SK-N-SH (cell line): ENCODE measurements at regions not wholly inside any gene's neighbourhood (a gene's known extent, or its start where the extent isn't known, plus 50 kb on each side); places are given as distances from the start of the nearest gene placed in this dataset.

ENCODE experiments used
- CTCF ChIA-PET: fragments of 300-600, 350-600 bp; formaldehyde crosslinking; extraction: SDS; loops from one replicate; lab custom pipeline; 2021; lab: Yijun Ruan, JAX
- POLR2A ChIA-PET: fragments of 350-600 bp; sonication (Branson Sonifier 250); formaldehyde crosslinking; extraction: SDS; loops from one replicate; lab custom pipeline; 2020; ENCODE audit warnings: antibody characterized with exemption, inconsistent platforms; lab: Yijun Ruan, JAX
- DNase-seq: peaks from one replicate; pipeline ENCODE4 v3.0.0; 2012
- H2AFZ ChIP-seq: fragments of 200-600 bp; sonication (generic); 2 replicates; pipeline ENCODE4 v1.8.1; 2016; ENCODE audit warnings: antibody characterized with exemption, mild to moderate bottlenecking, low read depth
- H3F3A ChIP-seq: fragments of 200-600 bp; sonication (generic); replicated peaks from 2 replicates; pipeline ENCODE3; 2016; ENCODE audit warnings: antibody characterized with exemption, mild to moderate bottlenecking; ENCODE audit not compliant: insufficient read depth
- H3K27ac ChIP-seq, 2 experiments: fragments of 200-500 bp in 1 of 2; fragments of 200-600 bp in 1 of 2; sonication (Bioruptor generic) in 1 of 2; sonication (generic), shearing (Covaris generic) in 1 of 2; 2 replicates each; pipeline versions ENCODE4 v1.5.1 to v1.6.1; 2014 to 2016; ENCODE audit warnings: low read depth in 2 of 2, inconsistent platforms in 1 of 2, low read length in 1 of 2, mild to moderate bottlenecking in 1 of 2, mixed read lengths in 1 of 2
- H3K27me3 ChIP-seq: fragments of 200-600 bp; sonication (generic), shearing (Covaris generic); 2 replicates; pipeline ENCODE4 v1.6.1; 2016; ENCODE audit warnings: mixed run types; ENCODE audit not compliant: insufficient read depth
- H3K36me3 ChIP-seq, 2 experiments: fragments of 200-500 bp in 1 of 2; fragments of 200-600 bp in 1 of 2; sonication (Bioruptor generic) in 1 of 2; sonication (generic) in 1 of 2; replicated peaks in 1 of 2; 2 replicates each; pipeline versions ENCODE3 to v1.5.1; 2014 to 2016; ENCODE audit warnings: low read length in 1 of 2, mild to moderate bottlenecking in 1 of 2; ENCODE audit not compliant: insufficient read depth in 2 of 2, control insufficient read depth in 1 of 2
- H3K4me1 ChIP-seq, 2 experiments: fragments of 200-500 bp in 1 of 2; fragments of 200-600 bp in 1 of 2; sonication (Bioruptor generic) in 1 of 2; sonication (generic), shearing (Covaris generic) in 1 of 2; 2 replicates each; pipeline versions ENCODE4 v1.5.1 to v1.6.1; 2014 to 2016; ENCODE audit warnings: low read depth in 1 of 2, low read length in 1 of 2, mixed run types in 1 of 2; ENCODE audit not compliant: insufficient read depth in 2 of 2, control insufficient read depth in 1 of 2
- H3K4me2 ChIP-seq: fragments of 200-600 bp; sonication (generic), shearing (Covaris generic); 2 replicates; pipeline ENCODE4 v1.6.1; 2017; ENCODE audit warnings: mixed run types
- H3K4me3 ChIP-seq, 2 experiments: fragments of 200-500 bp in 1 of 2; fragments of 200-600 bp in 1 of 2; sonication (Bioruptor generic) in 1 of 2; sonication (generic), shearing (Covaris generic) in 1 of 2; 2 replicates each; pipeline versions ENCODE4 v1.5.1 to v1.8.1; 2014 to 2016; ENCODE audit warnings: low read depth in 2 of 2, inconsistent platforms in 1 of 2, low read length in 1 of 2, mild to moderate bottlenecking in 1 of 2, mixed read lengths in 1 of 2, moderate library complexity in 1 of 2
- H3K79me2 ChIP-seq: fragments of 200-600 bp; sonication (generic); 2 replicates; pipeline ENCODE4 v1.8.1; 2017; ENCODE audit warnings: mild to moderate bottlenecking; ENCODE audit not compliant: insufficient read depth
- H3K9ac ChIP-seq: fragments of 200-600 bp; sonication (generic); 2 replicates; pipeline ENCODE4 v1.6.1; 2017; ENCODE audit warnings: mixed run types
- H3K9me2 ChIP-seq: fragments of 200-600 bp; sonication (generic); 2 replicates; pipeline ENCODE4 v1.6.1; 2017; ENCODE audit warnings: mixed run types
- H3K9me3 ChIP-seq: fragments of 200-600 bp; sonication (generic); 2 replicates; pipeline ENCODE4 v1.6.1; 2017; ENCODE audit warnings: mixed run types, mild to moderate bottlenecking, moderate library complexity
- H4K20me1 ChIP-seq: fragments of 200-600 bp; sonication (generic); 2 replicates; pipeline ENCODE4 v1.6.1; 2017; ENCODE audit warnings: mild to moderate bottlenecking, mixed run types; ENCODE audit not compliant: insufficient read depth
- CHD2 ChIP-seq: fragments of 150-350 bp; IDR thresholded peaks from 2 replicates; pipeline ENCODE4 v1.6.1; 2018; ENCODE audit warnings: low read length; ENCODE audit not compliant: partially characterized antibody
- CTCF ChIP-seq: fragments of 200-600 bp; sonication (generic); IDR thresholded peaks from 2 replicates; pipeline ENCODE4 v1.6.1; 2017; ENCODE audit warnings: antibody characterized with exemption, mild to moderate bottlenecking, moderate library complexity
- FOXM1 ChIP-seq: IDR thresholded peaks from 2 replicates; pipeline ENCODE4 v1.4.0; 2012; ENCODE audit warnings: low read depth, mild to moderate bottlenecking
- GATA2 ChIP-seq: sonication (generic); formaldehyde crosslinking; IDR thresholded peaks from 2 replicates; pipeline ENCODE4 v1.5.0; 2020; ENCODE audit warnings: mild to moderate bottlenecking, missing genetic modification reagents
- IRF3 ChIP-seq: fragments of 150-350 bp; IDR thresholded peaks from 2 replicates; pipeline ENCODE4 v1.6.1; 2016; ENCODE audit warnings: mild to moderate bottlenecking, low read depth, low read length
- JUND ChIP-seq: IDR thresholded peaks from 2 replicates; pipeline ENCODE4 v1.4.0; 2012
- PBX3 ChIP-seq: IDR thresholded peaks from 2 replicates; pipeline ENCODE4; 2012
- POLR2AphosphoS5 ChIP-seq: IDR thresholded peaks from 2 replicates; pipeline ENCODE4 v1.6.1; 2012; ENCODE audit warnings: low read depth, low read length
- RAD21 ChIP-seq: IDR thresholded peaks from 2 replicates; pipeline ENCODE4 v1.6.1; 2012; ENCODE audit warnings: mild to moderate bottlenecking, low read length
- REST ChIP-seq: IDR thresholded peaks from 2 replicates; pipeline ENCODE4 v1.6.1; 2012; ENCODE audit warnings: mild to moderate bottlenecking, low read depth, low read length, moderate library complexity
- SIN3A ChIP-seq: IDR thresholded peaks from 2 replicates; pipeline ENCODE4 v1.6.1; 2012; ENCODE audit warnings: low read depth, mild to moderate bottlenecking, low read length, moderate library complexity, borderline replicate concordance
- SMC3 ChIP-seq: IDR thresholded peaks from 2 replicates; pipeline ENCODE4 v1.6.1; 2012; ENCODE audit warnings: low read depth, low read length, improper control_type of control experiment
- TAF1 ChIP-seq: IDR thresholded peaks from 2 replicates; pipeline ENCODE4 v1.6.1; 2012; ENCODE audit warnings: low read depth, mild to moderate bottlenecking, low read length, moderate library complexity, borderline replicate concordance
- USF1 ChIP-seq: IDR thresholded peaks from 2 replicates; pipeline ENCODE4 v1.4.0; 2012; ENCODE audit warnings: low read depth, borderline replicate concordance
- USF2 ChIP-seq: fragments of 150-350 bp; IDR thresholded peaks from 2 replicates; pipeline ENCODE4 v1.6.1; 2017; ENCODE audit warnings: antibody characterized with exemption, low read length, low read depth, borderline replicate concordance
- ZBTB33 ChIP-seq: IDR thresholded peaks from 2 replicates; pipeline ENCODE4 v1.4.0; 2012; ENCODE audit warnings: low read depth, borderline replicate concordance
- WGBS: methylation state at CpG from one replicate; pipeline ENCODE4 v1.1.6; 2017; ENCODE audit warnings: low lambda C conversion rate; 5-methylcytosine and 5-hydroxymethylcytosine counted together

- no peak for DNase-seq
Measured at GRCh38 chr13:47064381-47064780, 167.5 kb upstream of the HTR2A start.

More at GRCh38 chr13:47064381-47064780, 167.5 kb upstream of the HTR2A start:
- Histone ChIP-seq H3K27me3 (no peaks in the 10 kb centered on the region), H3K4me1 (no peaks in the 10 kb centered on the region), H4K20me1 (no peaks in the 10 kb centered on the region), H3K79me2 (no peaks in the 10 kb centered on the region), H3K9me2 (peaks cover 3% of the 10 kb centered on the region; the same call in 1 of the 2 replicates), H3K36me3 (no peaks in the 10 kb centered on the region), H3K9ac (no peak overlapping the region), H3K9me3 (peaks cover 14% of the 10 kb centered on the region; the same call in 1 of the 2 replicates), H3K27ac (no peak overlapping the region), H3K4me3 (no peak overlapping the region), H3K4me2 (no peak overlapping the region), H3F3A (no peaks in the 10 kb centered on the region), H2AFZ (no peak overlapping the region)
- WGBS: 23% methylated on average over 2 of the region's 2 CpGs
- CTCF ChIA-PET: no interaction called here
- TF ChIP-seq USF1 (no peak), SIN3A (no peak), SMC3 (no peak), RAD21 (no peak), IRF3 (no peak), PBX3 (no peak), ZBTB33 (no peak), USF2 (no peak), REST (no peak), TAF1 (no peak), GATA2 (CRISPR knock-in tag) (no peak), JUND (no peak), CHD2 (no peak), CTCF (no peak), POLR2AphosphoS5 (no peak), FOXM1 (no peak)
- TF ChIP-seq, all 33 proteins: peak for 0
- POLR2A ChIA-PET: no interaction called here
